CD4-positive, alpha-beta T cell treated with Interleukin-6 at 100 ng/mL for 8 hours (primary cell): ENCODE measurements at regions not wholly inside any gene's neighbourhood (a gene's known extent, or its start where the extent isn't known, plus 50 kb on each side); places are given as distances from the start of the nearest gene placed in this dataset.

Experiments used
- DNase-seq: peaks from one replicate; pipeline ENCODE4 v3.0.0-alpha.2; 2020; ENCODE audit warnings: mixed read lengths, low spot score

GRCh38 chr2:173589604-173590275, 235.1 kb downstream of the CDCA7 start:
- no peak for DNase-seq

- DNase-seq: no peak
These were observed 235.7 kb downstream of the CDCA7 start for GRCh38 chr2:173590276-173590861.

- no peak for DNase-seq
These were observed 238.4 kb downstream of the CDCA7 start for GRCh38 chr2:173593109-173593508.

- DNase-seq: no peak
These were observed 241.6 kb downstream of the CDCA7 start for GRCh38 chr2:173596244-173596643.

- DNase-seq: no peak
These were observed 243.9 kb downstream of the CDCA7 start for GRCh38 chr2:173598525-173598924.

- no peak for DNase-seq
These were observed 245.2 kb downstream of the CDCA7 start for GRCh38 chr2:173599821-173600359.

GRCh38 chr2:173602153-173602795, 247.6 kb downstream of the CDCA7 start:
- DNase-seq: no peak

GRCh38 chr2:173605994-173606393, 251.3 kb downstream of the CDCA7 start:
- no peak for DNase-seq

- DNase-seq: no peak
These were observed 252.1 kb downstream of the CDCA7 start for GRCh38 chr2:173606619-173607248.

- DNase-seq: no peak
These were observed 253.1 kb downstream of the CDCA7 start for GRCh38 chr2:173607606-173608311.

GRCh38 chr2:173611121-173611520, 256.4 kb downstream of the CDCA7 start:
- no peak for DNase-seq

GRCh38 chr2:173612354-173612753, 257.7 kb downstream of the CDCA7 start:
- no peak for DNase-seq

- no peak for DNase-seq
These were observed 258.7 kb downstream of the CDCA7 start for GRCh38 chr2:173613386-173613785.

GRCh38 chr2:173614265-173614930, 259.7 kb downstream of the CDCA7 start:
- no peak for DNase-seq

- no peak for DNase-seq
These were observed 269.0 kb downstream of the CDCA7 start for GRCh38 chr2:173623438-173624319.

- no peak for DNase-seq
These were observed 270.6 kb downstream of the CDCA7 start for GRCh38 chr2:173625315-173625714.

- DNase-seq: no peak
These were observed 274.4 kb downstream of the CDCA7 start for GRCh38 chr2:173629076-173629475.

- no peak for DNase-seq
These were observed 275.9 kb downstream of the CDCA7 start for GRCh38 chr2:173630425-173631126.

GRCh38 chr2:173631127-173631460, 276.4 kb downstream of the CDCA7 start:
- DNase-seq: no peak

GRCh38 chr2:173644146-173644545, 289.5 kb downstream of the CDCA7 start:
- DNase-seq: no peak
